Thyroid gland (tissue), 4 donors: ENCODE measurements at regions not wholly inside any gene's neighbourhood (a gene's known extent, or its start where the extent isn't known, plus 50 kb on each side); places are given as distances from the start of the nearest gene placed in this dataset.

Source experiments
- CTCF ChIP-seq, 6 experiments: fragments of 200-600 bp in 3 of 6; fragments of 450-650 bp in 3 of 6; sonication (generic) in 3 of 6; IDR thresholded peaks; one replicate each; pipeline ENCODE4 v1.5.1; 2016 to 2019; ENCODE audit warnings: antibody characterized with exemption in 6 of 6, mild to moderate bottlenecking in 2 of 6, inconsistent platforms in 1 of 6, moderate library complexity in 1 of 6
- POLR2A ChIP-seq, 2 donors: fragments of 450-650 bp; IDR thresholded peaks; one replicate each; pipeline ENCODE4 v1.6.1; 2017; ENCODE audit warnings: antibody characterized with exemption in 2 of 2, mild to moderate bottlenecking in 2 of 2, moderate library complexity in 1 of 2

GRCh38 chr22:47307326-47307725, 544.9 kb downstream of the TBC1D22A start:
- no peak for TF ChIP-seq CTCF (IDR thresholded peaks at IDR 0.05)
- TF ChIP-seq POLR2A (IDR thresholded peaks at IDR 0.05): no peak
